K562 (cell line): ENCODE measurements at regions not wholly inside any gene's neighbourhood (a gene's known extent, or its start where the extent isn't known, plus 50 kb on each side); places are given as distances from the start of the nearest gene placed in this dataset.

Experiments
- CTCF ChIP-seq, 3 experiments: IDR thresholded peaks in 2 of 3; conservative IDR thresholded peaks in 1 of 3; 2 replicates each; pipeline ENCODE4 v1.5.1; 2011 to 2012; ENCODE audit warnings: low read length in 3 of 3, mild to moderate bottlenecking in 3 of 3, control low read depth in 2 of 3, improper control_type of control experiment in 1 of 3, inconsistent platforms in 1 of 3, low read depth in 1 of 3, mixed read lengths in 1 of 3, moderate library complexity in 1 of 3; ENCODE audit not compliant: insufficient read depth in 2 of 3
- ELF4 ChIP-seq: fragments of 450-650 bp; formaldehyde crosslinking; IDR thresholded peaks from 2 replicates; pipeline ENCODE4 v1.4.0; 2022; ENCODE audit warnings: missing genetic modification characterization
- MED1 ChIP-seq: sonication (generic); formaldehyde crosslinking; IDR thresholded peaks from 2 replicates; pipeline ENCODE4 v1.8.1; 2023; ENCODE audit warnings: missing genetic modification reagents, borderline replicate concordance
- NR1H2 ChIP-seq: sonication (generic); formaldehyde crosslinking; IDR thresholded peaks from 2 replicates; pipeline ENCODE4 v1.4.0; 2020; ENCODE audit warnings: mild to moderate bottlenecking, missing genetic modification reagents
- POLR2AphosphoS5 ChIP-seq: IDR thresholded peaks from 2 replicates; pipeline ENCODE4 v1.6.1; 2011; ENCODE audit warnings: mild to moderate bottlenecking, low read depth, low read length, moderate library complexity; ENCODE audit not compliant: control insufficient read depth, insufficient read depth
- ZBTB17 ChIP-seq: fragments of 450-650 bp; formaldehyde crosslinking; IDR thresholded peaks from 2 replicates; pipeline ENCODE4 v1.4.0; 2020; ENCODE audit warnings: mild to moderate bottlenecking
- ZBTB7A ChIP-seq: IDR thresholded peaks from 2 replicates; pipeline ENCODE4 v1.6.1; 2011; ENCODE audit warnings: low read depth, mild to moderate bottlenecking, low read length, moderate library complexity, borderline replicate concordance; ENCODE audit not compliant: control insufficient read depth
- ZNF263 ChIP-seq: sonication (generic); formaldehyde crosslinking; IDR thresholded peaks from 2 replicates; pipeline ENCODE4 v1.8.0; 2022; ENCODE audit warnings: mild to moderate bottlenecking, missing genetic modification reagents, borderline replicate concordance

GRCh38 chr13:82364525-82364924, 1517.7 kb downstream of the SLITRK1 start:
- TF ChIP-seq POLR2AphosphoS5 (no peak), MED1 (CRISPR knock-in tag) (no peak), CTCF (IDR thresholded peaks at IDR 0.05 in 2 of 3, conservative IDR thresholded peaks at IDR 0.05 in 1 of 3; ENCODE audit: insufficient read depth in 2 of 3, low read depth in 1 of 3, low read length in 3 of 3) (no peak), ZBTB17 (no peak), ZBTB7A (no peak), ELF4 (no peak), NR1H2 (CRISPR knock-in tag) (no peak), ZNF263 (CRISPR knock-in tag) (no peak)
